GM21423 (cell line): ENCODE measurements at regions not wholly inside any gene's neighbourhood (a gene's known extent, or its start where the extent isn't known, plus 50 kb on each side); places are given as distances from the start of the nearest gene placed in this dataset.
A peak's percentile ranks its signal among the peaks of the same experiment; 100 is the strongest.
"Not testable (repeated sequence)": the region's sequence is repeated elsewhere in the genome, so short reads cannot be mapped to it uniquely, and the experiment has no call there.

Experiments used
- ATAC-seq: cut with Tn5 transposase; IDR thresholded peaks from one replicate; pipeline ENCODE4 v1.9.1; 2021; ENCODE audit warnings: mild to moderate bottlenecking, moderate library complexity; ENCODE audit not compliant: unreplicated experiment

DNA sequence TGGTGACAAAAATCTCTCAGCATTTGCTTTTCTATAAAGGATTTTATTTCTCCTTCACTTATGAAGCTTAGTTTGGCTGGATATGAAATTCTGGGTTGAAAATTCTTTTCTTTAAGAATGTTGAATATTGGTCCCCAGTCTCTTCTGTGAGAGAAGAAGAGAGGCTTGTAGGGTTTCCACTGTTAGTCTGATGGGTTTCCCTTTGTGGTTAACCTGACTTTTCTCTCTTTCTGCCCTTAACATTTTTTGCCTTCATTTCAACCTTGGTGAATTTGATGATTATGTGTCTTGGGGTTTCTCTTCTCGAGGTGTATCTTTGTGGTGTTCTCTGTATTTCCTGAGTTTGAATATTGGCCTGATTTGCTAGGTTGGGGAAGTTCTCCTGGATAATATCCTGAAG lies 116.9 kb upstream of the ZEB2 start:
- ATAC-seq: not testable (repeated sequence)

DNA sequence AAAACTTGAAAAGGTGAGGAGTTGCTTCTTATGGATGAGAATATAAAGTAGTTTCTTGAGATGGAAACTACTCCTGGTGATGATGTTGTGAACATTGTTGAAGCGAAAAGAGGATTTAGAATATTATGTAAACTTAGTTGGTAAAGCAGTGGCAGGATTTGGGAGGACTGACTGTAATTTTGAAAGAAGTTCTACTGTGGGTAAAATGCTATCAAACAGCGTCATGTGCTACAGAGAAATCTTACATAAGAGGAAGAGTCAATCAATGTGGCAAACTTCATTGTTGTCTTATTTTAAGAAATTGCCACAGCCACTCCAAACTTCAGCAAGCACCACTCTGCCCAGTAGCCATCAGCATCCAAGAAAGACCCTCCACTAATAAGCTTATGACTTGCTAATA lies 112.9 kb upstream of the ZEB2 start:
- ATAC-seq: no peak

DNA sequence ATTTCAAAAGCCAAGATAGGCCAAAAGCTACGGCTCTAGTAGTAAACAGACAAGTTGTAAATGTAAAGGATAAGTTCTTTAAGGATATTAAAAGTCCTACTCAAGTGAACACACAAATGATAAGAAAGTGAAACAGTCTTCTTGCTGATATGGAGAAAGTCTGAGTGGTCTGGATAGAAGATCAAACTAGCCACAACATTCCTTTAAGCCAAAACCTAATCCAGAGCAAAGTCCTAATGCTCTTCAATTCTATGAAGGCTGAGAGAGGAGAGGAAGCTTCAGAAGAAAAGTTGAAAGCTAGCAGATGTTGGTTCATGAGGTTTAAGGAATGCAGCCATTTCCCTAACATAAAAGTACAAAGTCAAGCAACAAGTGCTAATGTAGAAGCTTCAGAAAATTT lies 111.7 kb upstream of the ZEB2 start:
- ATAC-seq: no peak

DNA sequence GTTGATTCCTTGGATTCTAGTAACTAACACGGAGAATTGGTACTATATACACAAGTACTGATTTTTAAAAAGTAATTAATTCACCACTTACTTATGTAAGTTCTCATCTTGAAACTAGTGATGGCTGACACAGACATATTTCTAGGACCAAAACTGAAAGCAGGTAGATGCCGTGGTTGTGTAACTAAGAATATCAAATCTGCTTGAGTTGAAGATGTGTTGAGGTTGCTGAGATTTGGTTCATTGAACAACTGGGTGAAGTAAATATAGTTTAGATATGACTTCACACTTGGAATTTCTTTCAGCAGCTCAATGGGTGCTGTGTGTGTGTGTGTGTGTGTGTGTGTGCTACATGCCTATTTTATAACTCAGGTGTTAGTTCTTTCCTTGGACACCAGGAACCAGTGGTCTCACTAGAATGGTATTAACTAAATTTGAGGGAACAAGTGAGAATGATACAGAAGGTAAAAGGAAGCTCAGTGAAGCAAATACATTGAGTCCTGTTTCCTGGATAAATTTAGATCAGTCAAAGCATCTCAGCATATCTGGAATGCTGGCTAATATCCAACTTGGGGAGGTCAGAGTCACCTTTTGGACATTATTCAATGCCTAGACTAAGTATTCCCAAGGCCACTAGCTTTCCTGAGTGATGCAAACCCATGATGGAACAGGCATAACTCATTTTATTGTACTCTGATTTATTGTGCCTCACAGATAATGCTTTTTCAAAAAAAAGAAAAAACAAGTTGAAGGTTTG lies 110.7 kb upstream of the ZEB2 start:
- peak; percentile 91 for ATAC-seq

DNA sequence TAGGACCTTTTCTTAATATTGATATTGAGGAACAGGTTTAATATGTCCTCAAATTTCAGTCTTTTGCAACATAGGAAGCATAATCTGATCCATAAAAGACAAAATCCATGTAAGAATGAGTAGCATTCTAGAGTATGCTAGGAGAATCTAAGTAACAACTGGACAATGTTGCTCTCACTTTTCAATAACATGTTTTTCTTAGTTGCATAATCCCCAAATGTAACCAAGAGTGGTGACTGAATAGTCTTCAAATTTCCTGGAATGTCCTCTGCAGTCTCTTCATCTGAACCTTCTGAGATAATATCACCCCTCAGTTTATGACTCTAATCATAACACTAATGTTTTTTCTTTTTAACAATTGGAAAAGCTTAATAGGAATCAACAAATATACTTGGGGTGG lies 110.0 kb upstream of the ZEB2 start:
- no peak for ATAC-seq

DNA sequence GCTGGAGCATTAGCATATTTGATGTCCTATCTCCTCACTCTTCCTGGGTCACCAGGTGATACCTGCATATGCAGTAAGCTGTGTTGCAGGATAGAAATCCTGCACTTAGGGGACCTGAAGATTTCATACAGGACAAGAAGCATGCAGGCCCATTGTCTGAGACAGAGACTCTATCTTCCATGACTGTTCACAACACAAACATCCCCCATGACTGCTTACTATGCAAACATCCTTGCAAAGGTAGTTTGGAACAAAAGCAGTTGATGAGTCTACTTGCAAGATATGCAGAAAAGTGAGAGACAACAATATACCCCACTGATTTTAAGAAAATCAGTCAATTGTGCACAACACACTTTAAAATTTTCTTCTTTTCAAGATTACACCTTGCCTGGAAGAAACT lies 108.6 kb upstream of the ZEB2 start:
- no peak for ATAC-seq

DNA sequence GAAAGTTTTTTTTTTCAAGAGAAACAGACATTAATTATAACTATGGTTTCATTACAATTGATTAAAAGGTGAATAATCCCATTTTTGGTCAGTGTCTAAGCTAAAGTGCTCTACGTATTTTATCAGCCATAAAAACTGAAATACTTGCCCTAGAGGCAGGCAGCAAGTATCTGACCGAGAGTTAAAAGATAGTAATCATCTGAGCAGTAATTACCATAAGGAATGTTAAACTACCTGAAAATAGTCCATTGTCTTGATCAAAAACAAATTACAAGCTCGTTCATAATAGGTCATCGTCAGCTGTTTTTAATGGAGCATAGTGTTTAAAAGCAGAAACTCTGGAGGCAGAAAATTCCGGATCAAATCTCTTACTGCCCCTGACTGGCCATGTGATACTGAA lies 105.7 kb upstream of the ZEB2 start:
- no peak for ATAC-seq

DNA sequence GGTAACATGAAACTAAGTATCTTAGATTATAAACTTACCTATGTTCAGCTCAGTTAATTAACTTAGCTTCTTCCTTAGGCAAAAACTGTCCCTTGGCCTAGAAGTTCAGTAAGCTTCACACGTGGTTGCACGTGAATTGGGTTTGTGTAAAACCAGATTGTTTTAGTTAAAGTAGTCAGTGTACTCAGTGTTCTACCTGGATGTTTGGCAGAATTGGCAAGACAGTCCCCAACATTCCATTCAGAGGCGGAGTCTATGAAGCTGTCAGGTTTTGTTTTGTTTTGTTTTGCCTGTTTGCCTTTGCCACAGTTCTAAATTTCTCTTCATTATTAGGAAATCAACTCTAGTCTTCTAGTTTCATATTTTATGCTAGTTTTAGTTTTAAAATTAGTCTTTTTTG lies 105.3 kb upstream of the ZEB2 start:
- no peak for ATAC-seq

DNA sequence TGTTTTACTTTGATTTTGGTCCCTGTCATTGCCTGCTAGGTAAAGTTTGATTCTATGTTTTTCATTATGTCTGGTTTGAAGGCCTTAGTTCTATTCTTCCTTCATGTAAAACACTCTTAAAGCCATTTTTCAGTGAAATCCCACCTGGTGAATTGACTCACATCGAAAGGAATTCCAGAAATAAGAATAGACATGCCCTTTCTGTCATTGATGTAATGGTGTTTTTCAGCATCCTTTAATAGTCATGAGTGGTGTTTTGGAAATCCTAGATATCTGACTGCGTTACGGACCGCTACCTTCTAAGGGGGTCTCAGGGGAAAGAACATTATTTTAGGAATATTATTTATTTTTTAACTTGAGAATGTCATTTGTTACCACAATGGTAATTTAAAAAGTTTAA lies 104.5 kb upstream of the ZEB2 start:
- no peak for ATAC-seq

DNA sequence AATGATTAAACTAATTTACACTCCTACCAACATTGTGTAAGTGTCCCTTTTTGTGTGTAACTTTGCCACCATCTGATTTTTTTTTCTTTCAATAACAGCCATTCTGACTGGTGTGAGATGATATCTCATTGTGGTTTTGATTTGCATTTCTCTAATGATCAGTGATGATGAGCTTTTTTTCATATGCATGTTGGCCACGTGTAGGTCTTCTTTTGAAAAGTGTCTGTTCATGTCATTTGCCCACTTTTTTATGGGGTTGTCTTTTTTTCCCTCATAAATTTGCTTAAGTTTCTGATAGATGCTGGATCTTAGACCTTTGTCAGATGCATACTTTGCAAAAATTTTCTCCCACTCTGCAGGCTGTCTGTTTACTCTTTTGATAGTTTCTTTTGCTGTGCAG lies 102.5 kb upstream of the ZEB2 start:
- ATAC-seq: not testable (repeated sequence)

DNA sequence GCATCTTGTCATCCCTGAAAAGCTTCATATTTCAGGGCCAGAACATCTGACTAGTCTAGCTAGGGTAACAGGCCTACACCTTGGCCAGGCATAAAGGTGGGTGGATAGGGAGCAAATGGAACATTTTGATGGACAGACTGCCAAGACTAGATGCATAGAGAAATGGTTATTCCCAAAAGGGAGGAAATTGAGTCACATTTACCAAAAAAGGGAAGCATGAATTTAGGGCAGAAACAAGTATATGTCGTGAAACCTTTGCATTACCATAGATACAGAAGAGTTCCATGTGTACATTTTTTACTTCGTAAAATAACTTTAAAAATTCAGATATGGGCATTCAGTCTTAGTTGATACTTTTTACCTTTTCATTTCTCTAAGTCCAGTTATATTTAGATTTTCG lies 101.3 kb upstream of the ZEB2 start:
- no peak for ATAC-seq

DNA sequence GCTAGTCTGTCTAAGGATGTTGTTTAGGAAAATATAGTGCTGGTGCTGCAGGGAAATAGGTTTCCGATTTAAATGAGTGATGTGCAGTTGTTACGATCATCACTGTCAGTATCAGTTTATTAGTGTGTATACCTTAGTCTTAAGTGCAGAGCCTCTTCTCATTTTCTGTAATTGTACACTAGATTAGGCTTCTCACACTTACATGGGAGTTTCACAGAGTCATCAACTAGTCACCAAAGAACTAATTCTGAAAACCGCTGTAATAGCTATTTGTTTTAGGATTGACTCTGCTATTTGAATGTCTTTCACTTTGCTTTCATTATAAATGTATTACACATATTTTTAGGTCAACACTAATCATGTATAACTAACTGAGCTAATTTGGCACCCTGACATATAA lies 99.8 kb upstream of the ZEB2 start:
- ATAC-seq: no peak

DNA sequence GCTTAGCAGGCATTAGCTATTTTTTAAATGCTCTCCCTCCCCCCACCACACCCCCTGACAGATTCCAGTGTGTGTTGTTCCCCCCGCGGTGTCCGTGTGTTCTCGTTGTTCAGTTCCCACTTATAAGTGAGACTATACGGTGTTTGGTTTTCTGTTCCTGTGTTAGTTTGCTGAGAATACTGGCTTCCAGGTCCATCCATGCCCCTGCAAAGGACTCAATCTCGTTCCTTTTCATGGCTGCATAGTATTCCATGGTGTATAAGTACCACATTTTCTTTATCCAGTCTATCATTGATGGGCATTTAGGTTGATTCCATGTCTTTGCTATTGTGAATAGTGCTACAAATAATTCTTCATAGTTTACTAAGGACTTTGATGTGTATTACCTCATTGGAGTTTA lies 97.3 kb upstream of the ZEB2 start:
- ATAC-seq: not testable (repeated sequence)

DNA sequence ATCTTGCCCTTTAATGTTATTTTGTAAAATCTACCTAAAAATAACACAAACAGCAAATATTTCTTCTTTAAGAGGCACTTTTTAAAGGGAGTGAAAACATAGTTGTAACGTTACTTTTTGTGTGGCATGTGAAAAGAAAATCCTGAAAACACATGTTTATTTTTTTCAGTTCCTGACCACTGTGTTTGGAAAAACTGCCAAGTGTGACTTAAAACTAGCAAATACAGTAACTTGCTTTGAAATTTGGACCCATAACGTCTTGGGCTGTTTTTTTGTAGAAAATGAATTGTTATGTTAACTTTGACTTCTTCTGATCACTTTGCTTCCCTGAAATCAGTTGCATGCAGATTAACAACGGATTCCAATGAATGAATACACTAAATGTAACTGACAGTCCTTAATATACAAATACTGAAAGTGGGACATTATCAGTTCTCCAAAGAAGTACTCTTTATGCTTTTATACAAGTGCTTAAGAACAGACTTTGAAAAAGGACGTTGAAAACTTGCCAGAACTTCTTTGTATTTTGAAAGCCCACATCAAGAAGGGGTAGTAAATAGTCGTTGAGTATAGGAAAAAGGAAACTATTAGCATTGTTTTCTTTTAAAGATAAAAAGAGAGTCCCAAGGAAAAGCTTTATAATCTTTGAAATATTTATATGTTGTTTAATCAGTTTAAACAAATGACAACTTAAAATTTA lies 96.1 kb upstream of the ZEB2 start:
- no peak for ATAC-seq

DNA sequence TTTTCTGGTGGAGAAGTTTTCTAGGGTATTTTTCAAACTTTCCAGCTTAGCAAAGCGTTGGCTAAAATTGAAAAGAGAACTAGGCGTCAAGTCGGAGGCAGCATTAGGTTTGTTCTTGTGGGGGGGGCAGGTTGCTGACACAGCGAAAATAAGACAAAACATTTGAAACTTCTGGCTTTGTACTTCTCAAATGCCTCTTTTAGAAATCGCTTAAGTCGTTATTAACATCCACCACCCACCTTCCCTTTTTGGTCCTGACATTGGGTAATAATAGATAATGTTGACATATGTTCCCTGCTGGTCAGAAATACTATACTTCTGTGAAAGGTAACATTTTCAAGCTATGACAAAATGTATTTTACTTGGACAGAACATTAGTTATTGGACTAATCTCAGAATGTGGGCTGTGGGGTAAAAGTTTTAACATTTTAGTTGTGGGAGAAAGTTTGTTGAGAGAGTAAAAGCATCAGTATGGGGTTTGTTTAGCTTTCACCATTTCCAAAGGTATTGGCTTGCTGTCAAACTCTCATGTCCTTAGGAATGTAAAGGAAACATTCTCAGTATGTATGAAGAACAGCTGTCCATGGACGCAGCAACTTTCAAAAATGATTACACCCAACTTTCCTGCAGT lies 88.1 kb upstream of the ZEB2 start:
- no peak for ATAC-seq

DNA sequence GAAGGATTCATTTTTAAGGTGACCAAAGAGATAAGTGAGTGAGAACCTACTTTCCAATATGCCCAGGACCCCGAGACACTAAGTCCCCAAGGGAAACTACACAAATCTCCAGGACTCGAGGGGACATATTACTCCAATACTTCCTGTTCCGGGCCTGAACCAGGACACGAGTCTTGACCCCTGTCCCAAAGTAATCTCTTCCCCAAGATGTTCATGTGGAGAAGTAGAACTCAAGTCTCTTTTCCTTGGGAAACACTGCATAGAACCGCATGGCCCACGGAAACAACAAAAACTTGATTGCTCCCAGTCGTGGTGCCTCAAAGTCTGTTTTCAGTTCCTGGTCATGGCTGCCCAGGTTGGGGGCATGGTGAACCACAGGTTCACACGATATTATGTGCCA lies 87.2 kb upstream of the ZEB2 start:
- no peak for ATAC-seq

DNA sequence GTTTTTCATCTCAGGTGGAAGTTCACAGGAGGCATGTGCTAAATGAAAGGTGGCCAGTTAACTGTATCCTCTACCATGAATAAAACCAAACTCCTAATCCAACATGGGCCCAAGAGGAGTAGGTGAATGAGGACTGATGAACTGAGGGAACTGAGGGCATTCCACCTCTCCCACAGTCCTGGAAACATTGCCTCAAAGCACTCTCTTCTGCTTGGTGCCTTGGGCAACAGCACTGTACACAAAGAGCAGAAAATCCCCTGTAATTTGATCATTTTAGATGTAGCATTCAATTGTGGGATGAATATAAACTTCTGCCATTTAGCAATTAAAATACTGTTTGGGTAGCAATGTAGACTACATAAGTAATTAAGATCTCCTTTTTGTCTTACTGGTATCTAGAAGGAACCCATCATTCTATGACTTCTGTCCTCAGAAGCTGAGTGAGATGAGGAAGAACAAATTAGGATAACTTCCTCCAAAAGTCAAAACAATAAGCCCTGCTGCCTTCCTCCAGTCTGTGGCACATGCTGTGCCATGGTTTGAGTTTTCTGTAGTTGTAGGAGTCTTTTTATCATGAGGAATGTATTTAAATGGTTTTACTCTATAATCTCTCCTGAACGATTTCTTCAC lies 86.7 kb upstream of the ZEB2 start:
- ATAC-seq: no peak

DNA sequence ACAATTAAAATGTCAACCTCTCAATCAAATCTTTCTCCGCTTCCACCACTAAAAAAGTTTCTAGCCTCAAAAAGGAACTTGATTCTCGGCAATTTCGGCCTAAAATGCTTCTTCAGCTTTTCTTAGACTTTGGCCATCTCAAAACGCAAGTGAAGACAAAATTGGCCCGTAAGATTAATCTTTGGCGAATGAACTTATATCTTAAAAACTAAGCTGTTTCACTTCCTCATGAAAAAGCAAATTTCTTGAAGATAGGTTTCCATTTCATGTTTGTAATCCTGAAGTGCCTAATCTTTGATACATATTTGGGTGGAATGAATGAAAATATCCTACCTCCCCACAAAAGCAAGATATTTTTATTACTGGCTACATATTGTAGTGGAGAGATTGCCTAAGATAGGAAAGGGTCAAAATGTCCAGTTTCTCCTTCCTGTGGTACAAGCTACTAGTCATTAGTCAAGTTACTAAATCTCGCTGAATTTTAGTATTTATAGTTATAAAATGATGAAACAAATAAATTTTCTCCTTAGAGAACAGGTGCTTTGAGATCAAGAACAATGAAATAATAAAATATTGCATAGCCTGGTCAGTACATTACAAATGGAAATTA lies 85.4 kb upstream of the ZEB2 start:
- ATAC-seq: no peak

DNA sequence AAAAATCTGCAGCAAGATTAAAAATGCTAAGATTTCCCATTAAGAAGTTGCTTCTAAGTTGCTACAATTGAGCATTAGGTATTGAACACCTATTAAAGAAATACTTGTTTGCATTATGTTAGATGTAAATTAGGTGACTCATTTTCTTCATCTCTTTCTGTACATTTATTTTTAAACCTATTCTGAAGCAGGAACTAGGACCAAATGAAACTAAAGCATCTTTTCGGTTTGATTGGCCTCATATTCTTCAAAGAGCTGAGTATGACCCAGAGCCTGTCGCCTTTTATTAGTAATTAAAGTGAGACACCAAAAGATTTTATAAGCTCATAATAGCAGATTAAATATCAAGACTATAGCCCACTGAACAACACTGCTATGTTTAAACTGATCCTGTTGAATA lies 83.4 kb upstream of the ZEB2 start:
- ATAC-seq: no peak

DNA sequence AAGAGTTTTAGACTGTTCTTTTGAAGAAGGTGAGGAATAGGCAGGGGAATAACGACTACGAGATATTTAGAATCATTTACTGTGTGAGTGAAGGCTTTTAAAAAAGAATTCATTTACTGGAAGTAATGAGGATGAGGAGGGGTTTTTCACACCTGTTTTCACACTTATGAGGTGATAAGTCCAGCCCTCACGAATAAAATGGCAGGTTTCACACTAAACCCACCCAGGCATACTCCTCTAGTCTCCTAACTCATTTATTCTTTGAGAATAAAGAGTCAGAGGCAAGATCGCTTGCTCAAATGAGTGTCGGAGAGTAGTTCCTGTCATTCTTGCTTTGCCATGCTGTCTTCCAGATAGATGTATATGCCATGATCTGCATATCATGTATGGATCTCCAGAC lies 79.0 kb upstream of the ZEB2 start:
- ATAC-seq: no peak

DNA sequence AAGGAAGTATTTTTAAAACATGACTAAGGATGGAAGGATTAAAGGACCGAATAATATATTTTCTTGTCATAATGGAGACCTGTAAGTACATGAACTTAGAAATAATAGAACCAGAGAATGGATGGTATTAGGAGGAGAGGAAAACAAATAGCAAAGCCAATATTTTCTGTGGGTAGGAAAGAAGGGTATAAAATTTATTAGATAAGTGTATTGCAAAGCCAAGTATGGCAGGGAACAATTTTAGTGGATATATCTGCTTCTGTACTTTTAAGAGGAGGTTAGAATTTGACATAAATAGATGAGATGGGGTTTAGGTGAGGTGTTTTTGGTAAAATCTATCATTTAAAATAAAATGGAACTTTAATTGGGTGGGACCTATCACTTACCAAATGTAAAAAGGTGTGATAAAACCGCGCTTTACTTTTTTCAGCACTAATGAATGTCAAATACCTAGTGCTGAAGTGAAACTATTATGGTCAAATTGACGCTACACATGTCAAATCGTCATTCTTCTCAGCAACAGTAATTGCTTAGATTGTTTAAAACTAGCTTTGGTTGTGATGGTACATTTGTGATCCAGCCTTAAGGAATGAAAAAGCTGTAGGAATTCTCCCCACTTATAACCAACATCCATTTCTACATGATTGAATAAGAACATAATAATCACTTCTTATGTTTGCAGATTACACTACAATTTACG lies 78.1 kb upstream of the ZEB2 start:
- no peak for ATAC-seq
